ENCODE measurements at regions not wholly inside any gene's neighbourhood (a gene's known extent, or its start where the extent isn't known, plus 50 kb on each side); places are given as distances from the start of the nearest gene placed in this dataset.

DNA sequence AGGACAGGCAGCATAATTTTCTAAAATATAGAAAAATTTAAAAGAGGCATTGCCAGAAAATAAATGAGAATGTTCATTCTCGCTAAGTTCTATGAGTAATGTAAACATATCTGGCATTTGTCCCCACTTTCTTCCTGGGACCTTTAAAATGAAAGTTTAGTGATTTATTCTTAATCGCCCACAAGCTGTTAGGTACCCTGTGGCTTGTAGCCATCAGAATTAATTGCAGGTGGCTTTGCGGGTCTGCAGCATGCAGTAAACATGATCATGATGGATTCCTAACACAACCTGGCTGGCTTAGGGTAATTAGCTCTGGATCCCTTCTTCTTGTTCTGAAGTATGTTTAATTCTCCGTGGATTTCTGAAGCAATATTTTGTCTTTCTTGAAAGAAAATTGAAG, 103.5 kb upstream of the FRMD6 start:
- Histone ChIP-seq H3K9me3 (no peaks in the 10 kb centered on the region), H3K27me3 (no peaks in the 10 kb centered on the region), H3K4me3 (no peak overlapping the region), H3K4me1 (no peaks in the 10 kb centered on the region), H3K36me3 (no peaks in the 10 kb centered on the region), H3K27ac (no peak overlapping the region)
- intact Hi-C loops (cut with DNase I): no loop called here
- DNase-seq: no peak
- TF ChIP-seq, protein P1, sequence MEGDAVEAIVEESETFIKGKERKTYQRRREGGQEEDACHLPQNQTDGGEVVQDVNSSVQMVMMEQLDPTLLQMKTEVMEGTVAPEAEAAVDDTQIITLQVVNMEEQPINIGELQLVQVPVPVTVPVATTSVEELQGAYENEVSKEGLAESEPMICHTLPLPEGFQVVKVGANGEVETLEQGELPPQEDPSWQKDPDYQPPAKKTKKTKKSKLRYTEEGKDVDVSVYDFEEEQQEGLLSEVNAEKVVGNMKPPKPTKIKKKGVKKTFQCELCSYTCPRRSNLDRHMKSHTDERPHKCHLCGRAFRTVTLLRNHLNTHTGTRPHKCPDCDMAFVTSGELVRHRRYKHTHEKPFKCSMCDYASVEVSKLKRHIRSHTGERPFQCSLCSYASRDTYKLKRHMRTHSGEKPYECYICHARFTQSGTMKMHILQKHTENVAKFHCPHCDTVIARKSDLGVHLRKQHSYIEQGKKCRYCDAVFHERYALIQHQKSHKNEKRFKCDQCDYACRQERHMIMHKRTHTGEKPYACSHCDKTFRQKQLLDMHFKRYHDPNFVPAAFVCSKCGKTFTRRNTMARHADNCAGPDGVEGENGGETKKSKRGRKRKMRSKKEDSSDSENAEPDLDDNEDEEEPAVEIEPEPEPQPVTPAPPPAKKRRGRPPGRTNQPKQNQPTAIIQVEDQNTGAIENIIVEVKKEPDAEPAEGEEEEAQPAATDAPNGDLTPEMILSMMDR (IDR thresholded peaks at IDR 0.05): no peak
- no peak for ATAC-seq

DNA sequence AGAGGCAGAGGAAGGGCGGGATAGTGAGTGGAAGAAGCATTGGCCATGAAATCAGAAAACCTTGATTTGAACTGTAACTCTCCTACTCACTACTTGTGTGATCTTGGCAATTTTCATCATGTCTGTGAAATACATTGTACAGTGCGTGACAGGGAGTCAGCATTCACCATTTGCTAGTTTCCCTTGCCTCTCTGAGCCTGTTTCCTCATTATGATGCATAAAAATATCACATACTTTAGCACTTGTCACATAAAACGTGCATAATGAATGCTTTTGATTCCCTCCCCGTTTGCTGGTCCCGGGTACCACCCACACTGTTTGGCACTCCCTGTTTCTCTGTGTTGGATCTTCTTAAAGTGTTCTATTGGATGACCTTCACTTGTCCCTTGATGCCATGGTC, 101.1 kb upstream of the FRMD6 start:
- TF ChIP-seq, protein P1 (IDR thresholded peaks at IDR 0.05): no peak
- ATAC-seq (no peak), DNase-seq (no peak)
- Histone ChIP-seq H3K4me3 (no peak overlapping the region), H3K36me3 (no peaks in the 10 kb centered on the region), H3K4me1 (no peaks in the 10 kb centered on the region), H3K9me3 (no peaks in the 10 kb centered on the region), H3K27ac (no peak overlapping the region), H3K27me3 (no peaks in the 10 kb centered on the region)
- intact Hi-C loops (cut with DNase I): no loop called here

DNA sequence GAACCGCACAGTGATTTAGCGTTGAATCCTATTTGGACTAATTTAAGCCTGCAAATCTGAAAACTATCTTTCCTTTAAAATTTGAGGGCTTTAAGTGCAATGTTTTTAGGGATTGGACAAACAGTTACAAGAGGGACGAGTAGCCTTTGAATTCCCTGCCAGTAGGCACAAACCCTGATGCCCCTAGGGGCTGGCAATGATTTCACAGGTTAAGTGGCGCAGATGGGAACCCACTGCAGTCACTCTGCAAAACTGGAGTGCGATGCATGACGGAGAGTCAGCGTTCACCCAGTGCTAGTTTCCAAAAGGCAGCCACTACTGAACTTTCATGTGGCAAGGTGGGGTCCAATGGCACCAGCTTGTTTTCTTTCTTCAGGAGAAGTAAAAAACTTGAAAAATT, 99.4 kb upstream of the FRMD6 start:
- H3K27me3 ChIP-seq: no peaks in the 10 kb centered on the region
- ATAC-seq (no peak), DNase-seq (no peak)
- intact Hi-C loops (cut with DNase I): no loop called here
- TF ChIP-seq, protein P1 (IDR thresholded peaks at IDR 0.05): no peak
- H3K9me3 ChIP-seq: no peaks in the 10 kb centered on the region
- no peak overlapping the region for H3K27ac ChIP-seq
- no peaks in the 10 kb centered on the region for H3K4me1 ChIP-seq
- H3K36me3 ChIP-seq: no peaks in the 10 kb centered on the region
- no peak overlapping the region for H3K4me3 ChIP-seq

DNA sequence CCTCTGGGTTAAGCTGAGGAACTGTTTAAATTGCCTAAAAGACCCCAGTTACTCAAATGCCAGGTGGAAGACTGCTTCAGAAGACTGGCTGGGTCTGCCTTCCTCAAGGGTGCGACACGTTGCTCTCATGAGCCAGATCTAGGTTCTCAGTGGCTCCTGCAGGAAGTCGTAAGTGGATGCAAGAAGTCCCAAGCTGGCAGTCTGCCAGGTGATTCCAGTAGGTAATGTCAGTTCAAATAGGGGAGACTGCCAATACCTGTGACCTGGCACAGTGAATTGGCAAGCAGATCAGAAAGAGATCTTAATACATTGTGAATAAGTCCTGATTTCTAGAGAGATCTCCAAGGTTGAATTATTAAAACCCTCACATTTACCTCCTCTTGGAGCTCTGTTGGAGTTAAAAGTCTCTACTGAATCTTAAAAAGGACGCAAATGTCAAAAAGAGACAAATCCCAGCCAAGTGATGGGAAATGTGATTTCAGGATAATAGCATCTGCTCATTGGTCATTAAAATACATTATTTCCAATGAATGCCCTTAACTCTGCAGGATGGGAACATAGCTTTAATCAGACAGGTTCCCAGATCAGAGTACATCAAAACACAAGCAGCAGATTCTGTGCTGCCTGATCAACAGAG, 98.8 kb upstream of the FRMD6 start:
- Histone ChIP-seq H3K4me3 (no peak overlapping the region), H3K36me3 (no peaks in the 10 kb centered on the region), H3K27ac (no peak overlapping the region), H3K4me1 (no peaks in the 10 kb centered on the region), H3K9me3 (no peaks in the 10 kb centered on the region), H3K27me3 (no peaks in the 10 kb centered on the region)
- ATAC-seq (no peak), DNase-seq (no peak)
- intact Hi-C loops (cut with DNase I): no loop called here
- TF ChIP-seq, protein P1 (IDR thresholded peaks at IDR 0.05): no peak

DNA sequence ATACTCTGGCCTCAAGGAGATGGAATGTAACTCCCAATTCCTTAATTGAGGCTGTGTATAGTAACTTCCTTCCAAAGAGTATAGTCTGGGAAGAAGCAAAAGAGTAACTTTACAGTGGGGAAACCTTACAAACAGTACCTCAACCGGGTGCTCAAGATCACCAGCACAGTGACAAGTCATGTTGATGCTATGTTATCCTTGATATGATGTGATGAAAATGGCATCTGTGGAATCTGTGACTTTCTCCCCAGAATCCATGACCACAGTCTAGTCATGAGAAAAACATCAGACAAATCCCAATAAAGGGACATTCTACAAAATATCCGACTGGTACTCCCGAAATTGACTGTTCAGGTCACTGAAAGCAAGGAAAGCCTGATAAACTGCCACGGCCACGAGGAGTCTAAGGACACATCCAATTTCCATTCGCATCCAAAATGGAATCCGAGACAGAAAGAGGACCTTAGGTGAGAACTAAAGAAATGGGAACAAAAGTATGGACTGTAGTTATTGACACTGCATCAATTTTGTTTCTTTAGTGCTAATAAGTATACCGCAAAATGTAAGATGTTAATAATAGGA, 97.3 kb upstream of the FRMD6 start:
- Histone ChIP-seq H3K27ac (no peak overlapping the region), H3K4me3 (no peak overlapping the region), H3K4me1 (no peaks in the 10 kb centered on the region), H3K36me3 (no peaks in the 10 kb centered on the region), H3K9me3 (no peaks in the 10 kb centered on the region), H3K27me3 (no peaks in the 10 kb centered on the region)
- DNase-seq (no peak), ATAC-seq (no peak)
- TF ChIP-seq, protein P1 (IDR thresholded peaks at IDR 0.05): no peak
- intact Hi-C loops (cut with DNase I): no loop called here

All from left lung (tissue), 4 donors.